ENCODE measurements at regions not wholly inside any gene's neighbourhood (a gene's known extent, or its start where the extent isn't known, plus 50 kb on each side); places are given as distances from the start of the nearest gene placed in this dataset.

- DNase-seq: no peak
Observed at GRCh38 chr13:36553491-36553890, 120.3 kb upstream of the SERTM1 start.

GRCh38 chr13:36555151-36555986 is 118.5 kb upstream of the SERTM1 start:
- DNase-seq: no peak

GRCh38 chr13:36559375-36559774 is 114.4 kb upstream of the SERTM1 start:
- no peak for DNase-seq

- no peak for DNase-seq
Observed at GRCh38 chr13:36567485-36567884, 106.3 kb upstream of the SERTM1 start.

DNA sequence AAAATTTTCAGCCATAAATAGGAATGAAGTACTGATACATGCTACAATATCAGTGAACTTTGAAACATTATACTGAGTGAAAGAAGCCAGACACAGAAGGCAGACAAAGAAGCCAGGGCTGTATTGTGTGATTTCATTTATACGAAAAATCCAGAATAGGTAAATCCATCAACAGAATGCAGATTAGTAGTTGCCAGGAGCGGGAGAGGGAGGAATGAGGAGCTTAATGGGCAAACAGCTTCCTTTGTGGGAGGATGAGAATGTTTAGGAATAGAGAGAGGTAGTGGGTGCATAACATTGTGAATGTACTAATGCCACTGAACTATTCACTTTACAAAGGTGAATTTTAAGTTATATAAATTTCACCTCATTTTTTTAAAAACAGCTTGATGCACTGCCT is 103.3 kb upstream of the SERTM1 start:
- DNase-seq: no peak

DNA sequence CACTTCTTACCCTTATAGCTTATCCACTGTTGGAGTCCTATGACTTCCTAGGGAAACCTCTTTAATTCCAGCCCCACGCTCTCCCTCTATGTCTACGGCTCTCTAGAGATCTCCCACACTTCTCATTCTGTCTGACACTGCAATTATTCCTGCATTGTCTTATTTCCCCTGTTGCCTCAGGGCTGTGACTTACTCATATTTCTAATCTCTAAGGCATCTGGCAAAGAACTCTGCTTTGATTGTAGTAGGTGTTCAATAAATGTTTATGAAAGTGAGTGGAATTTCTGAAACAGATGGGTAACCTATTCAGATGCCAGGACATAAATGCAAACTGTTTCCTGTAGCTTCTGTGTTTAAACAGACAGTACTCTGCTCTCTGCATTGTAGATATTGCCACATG is 102.4 kb upstream of the SERTM1 start:
- no peak for DNase-seq

DNA sequence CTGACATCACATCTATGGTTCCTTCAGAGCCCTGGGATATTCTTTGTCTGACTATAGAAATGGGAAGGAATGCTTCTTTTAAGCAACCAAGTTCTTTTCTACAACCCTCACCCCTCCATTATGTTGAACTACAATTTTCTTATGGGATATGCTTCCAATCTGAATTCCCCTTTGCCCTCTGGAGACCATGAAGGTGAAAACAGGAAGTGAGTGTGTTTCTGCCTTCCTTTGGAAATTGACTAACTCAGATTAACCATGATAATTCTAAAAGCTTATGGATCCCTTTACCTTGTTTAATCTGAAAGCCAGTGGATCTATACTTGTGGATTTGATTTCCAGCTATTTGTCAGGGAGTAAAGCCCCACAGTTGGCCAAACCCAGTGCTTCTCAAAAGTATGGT is 90.8 kb upstream of the SERTM1 start:
- no peak for DNase-seq

GRCh38 chr13:36599641-36600040 is 74.2 kb upstream of the SERTM1 start:
- no peak for DNase-seq

GRCh38 chr13:36601186-36601585 is 72.6 kb upstream of the SERTM1 start:
- no peak for DNase-seq

DNA sequence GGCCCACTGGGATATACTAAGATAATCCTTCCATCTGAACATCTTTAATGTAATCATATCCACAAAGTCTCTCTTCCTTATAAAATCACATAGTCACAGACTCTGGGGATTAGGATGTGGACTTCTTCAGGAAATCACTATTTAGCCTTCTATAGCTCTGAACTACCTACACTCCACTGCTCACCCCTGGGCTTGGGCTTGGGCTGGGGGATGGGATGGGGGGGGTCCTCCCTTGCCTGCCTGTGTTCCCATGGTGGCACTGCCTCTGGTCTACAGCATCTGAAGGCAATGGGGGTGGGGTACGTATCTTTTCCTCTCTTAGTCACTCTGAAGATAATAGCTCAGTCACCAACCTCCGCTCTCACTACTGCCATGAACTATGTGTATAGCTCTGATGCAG is 67.8 kb upstream of the SERTM1 start:
- DNase-seq: no peak

DNA sequence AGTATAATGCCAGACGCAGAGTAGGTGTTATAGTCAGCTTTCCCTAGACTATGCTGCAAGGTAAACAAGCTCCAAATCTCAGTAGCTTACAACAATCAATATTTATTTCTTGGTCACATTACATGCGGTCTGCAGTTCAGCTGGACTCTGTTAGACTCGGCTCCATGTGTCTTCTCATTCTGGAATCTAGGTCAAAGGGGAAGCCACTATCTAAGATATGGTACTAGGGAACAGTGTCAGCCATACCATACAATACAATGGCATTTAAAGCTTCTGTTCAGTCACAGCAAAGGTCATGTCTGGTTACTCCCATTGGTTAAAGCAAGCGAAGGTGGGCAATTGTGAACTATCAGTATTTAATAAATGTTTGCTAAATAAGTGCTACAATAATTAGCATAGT is 65.3 kb upstream of the SERTM1 start:
- DNase-seq: no peak

- DNase-seq: no peak
Observed at GRCh38 chr13:36612230-36612629, 61.6 kb upstream of the SERTM1 start.

DNA sequence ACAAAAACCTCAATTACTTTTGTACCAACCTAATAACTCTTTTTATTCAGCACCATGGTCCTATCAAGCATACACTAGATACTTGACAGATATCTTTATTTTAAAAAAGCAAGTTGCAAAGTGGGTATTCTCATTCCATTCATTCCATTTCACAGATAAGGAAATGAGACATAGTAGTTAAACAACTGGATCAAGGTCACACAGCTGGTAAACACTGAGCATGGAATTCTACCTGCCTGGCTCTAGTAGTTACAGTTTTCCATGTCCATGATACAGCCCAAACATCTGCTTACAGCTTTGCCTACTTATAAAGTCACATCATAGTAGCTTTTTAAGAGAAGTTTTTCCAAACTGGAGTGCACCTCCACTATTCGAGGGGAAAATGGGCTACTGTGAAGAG is 57.1 kb upstream of the SERTM1 start:
- DNase-seq: no peak

DNA sequence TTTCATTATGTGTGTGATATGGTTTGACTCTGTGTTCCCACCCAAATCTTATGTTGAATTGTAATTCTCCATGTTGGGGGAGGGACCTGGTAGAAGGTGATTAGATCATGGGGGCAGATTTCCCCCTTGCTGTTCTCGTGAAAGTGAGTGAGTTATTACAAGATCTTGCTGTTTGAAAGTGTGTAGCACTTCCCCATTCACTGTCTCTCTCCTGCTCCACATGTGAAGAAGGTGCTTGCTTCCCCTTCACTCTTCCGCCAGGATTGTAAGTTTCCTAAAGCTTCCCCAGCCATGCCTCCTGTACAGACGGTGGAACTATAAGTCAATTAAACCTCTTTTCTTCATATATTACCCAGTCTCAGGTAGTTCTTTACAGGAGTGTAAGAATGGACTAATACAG is 54.3 kb upstream of the SERTM1 start:
- DNase-seq: no peak
